Endothelial cell of umbilical vein (primary cell): ENCODE measurements at regions not wholly inside any gene's neighbourhood (a gene's known extent, or its start where the extent isn't known, plus 50 kb on each side); places are given as distances from the start of the nearest gene placed in this dataset.

ENCODE experiments used
- BruUV-seq: library from RNA; stranded (reverse); fragments of 400-500 nt; replicated peaks from 2 replicates; lab custom pipeline; 2021; lab: Mats Ljungman, UMichigan
- CTCF ChIA-PET: fragments of 300-600, 350-600 bp; sonication (Branson Sonifier 250); formaldehyde crosslinking; loops from one replicate; lab custom pipeline; 2021; ENCODE audit warnings: antibody characterized with exemption, inconsistent platforms; lab: Charles Lee
- POLR2A ChIA-PET: fragments of 300-600, 350-600 bp; sonication (Branson Sonifier 250); formaldehyde crosslinking; loops from one replicate; lab custom pipeline; 2021; ENCODE audit warnings: antibody characterized with exemption, inconsistent platforms; lab: Charles Lee
- DNase-seq: peaks from one replicate; pipeline ENCODE4 v3.0.0-alpha.2; 2011; ENCODE audit warnings: low read depth, low spot score
- FAIRE-seq: peaks from 2 replicates; lab custom pipeline; 2011; peaks lifted over from hg19 to GRCh38; lab: Jason Lieb, UNC
- H2AFZ ChIP-seq: 2 replicates; pipeline ENCODE4 v1.6.0; 2012; ENCODE audit warnings: low read depth, low read length, control low read depth, inconsistent platforms
- H3K27ac ChIP-seq: 2 replicates; pipeline ENCODE4 v1.5.1; 2011; ENCODE audit warnings: low read depth, mild to moderate bottlenecking, control low read depth, low read length, moderate library complexity; ENCODE audit not compliant: insufficient read depth
- H3K27me3 ChIP-seq, 2 experiments: 2 replicates each; pipeline versions ENCODE4 v1.6.0 to v1.6.1; 2011; ENCODE audit warnings: low read length in 2 of 2, mixed read lengths in 1 of 2; ENCODE audit not compliant: control insufficient read depth in 2 of 2, insufficient read depth in 2 of 2
- H3K36me3 ChIP-seq, 2 experiments: 2 replicates in 1 of 2; 3 replicates in 1 of 2; pipeline ENCODE4 v1.5.1; 2011; ENCODE audit warnings: low read length in 2 of 2, mild to moderate bottlenecking in 1 of 2, moderate library complexity in 1 of 2; ENCODE audit not compliant: control insufficient read depth in 2 of 2, insufficient read depth in 2 of 2; ENCODE audit errors: extremely low read depth in 1 of 2
- H3K4me1 ChIP-seq: 3 replicates; pipeline ENCODE4 v1.5.1; 2011; ENCODE audit warnings: mild to moderate bottlenecking, low read length; ENCODE audit not compliant: control insufficient read depth, insufficient read depth; ENCODE audit errors: extremely low read depth
- H3K4me2 ChIP-seq: 2 replicates; pipeline ENCODE4 v1.6.1; 2011; ENCODE audit warnings: low read length, control low read depth, mixed read lengths; ENCODE audit not compliant: insufficient read depth
- H3K4me3 ChIP-seq, 3 experiments: fragments of 200-600 bp in 1 of 3; sonication (generic), shearing (Covaris generic) in 1 of 3; replicated peaks in 1 of 3; 2 replicates each; pipeline ENCODE4 v1.5.1; 2011 to 2016; ENCODE audit warnings: control low read depth in 3 of 3, low read length in 3 of 3, mild to moderate bottlenecking in 2 of 3, inconsistent platforms in 1 of 3, low read depth in 1 of 3, moderate library complexity in 1 of 3; ENCODE audit not compliant: insufficient read depth in 1 of 3
- H3K79me2 ChIP-seq: 2 replicates; pipeline ENCODE4 v1.6.0; 2012; ENCODE audit warnings: low read length, inconsistent platforms; ENCODE audit not compliant: control insufficient read depth, insufficient read depth
- H3K9ac ChIP-seq: replicated peaks from 2 replicates; pipeline ENCODE3; 2011; ENCODE audit warnings: low read length, control low read depth; ENCODE audit not compliant: insufficient read depth; ENCODE audit errors: extremely low read depth
- H3K9me1 ChIP-seq: replicated peaks from 3 replicates; pipeline ENCODE4 v1.6.0; 2011; ENCODE audit warnings: mild to moderate bottlenecking, low read length; ENCODE audit not compliant: control insufficient read depth, insufficient read depth; ENCODE audit errors: extremely low read depth
- H3K9me3 ChIP-seq: replicated peaks from 2 replicates; pipeline ENCODE4 v1.5.1; 2012; ENCODE audit warnings: low read length, inconsistent platforms; ENCODE audit not compliant: control insufficient read depth, insufficient read depth
- H4K20me1 ChIP-seq: replicated peaks from 2 replicates; pipeline ENCODE3; 2011; ENCODE audit warnings: mild to moderate bottlenecking, low read length; ENCODE audit not compliant: control insufficient read depth, insufficient read depth; ENCODE audit errors: extremely low read depth
- EZH2 ChIP-seq: IDR thresholded peaks from 2 replicates; pipeline ENCODE4 v1.6.1; 2012; ENCODE audit warnings: borderline replicate concordance, low read depth, mild to moderate bottlenecking, moderate library complexity, low read length, inconsistent platforms; ENCODE audit not compliant: severe bottlenecking
- FOS ChIP-seq: IDR thresholded peaks from 2 replicates; pipeline ENCODE4 v1.6.1; 2011; ENCODE audit warnings: mild to moderate bottlenecking, low read length, moderate library complexity, borderline replicate concordance; ENCODE audit not compliant: insufficient read depth
- GATA2 ChIP-seq: IDR thresholded peaks from 2 replicates; pipeline ENCODE4 v1.7.0; 2011; ENCODE audit warnings: low read depth, mild to moderate bottlenecking, moderate library complexity, mixed read lengths, low read length; ENCODE audit not compliant: insufficient read length, insufficient read depth
- JUN ChIP-seq: IDR thresholded peaks from 2 replicates; pipeline ENCODE4 v1.6.1; 2011; ENCODE audit warnings: borderline replicate concordance, low read depth; ENCODE audit not compliant: insufficient read length, insufficient read depth
- MYC ChIP-seq: IDR thresholded peaks from one replicate; pipeline ENCODE4 v1.6.1; 2011; ENCODE audit warnings: mild to moderate bottlenecking, low read depth, low read length
- POLR2A ChIP-seq: IDR thresholded peaks from 2 replicates; pipeline ENCODE4 v1.6.1; 2012; ENCODE audit warnings: low read depth, mild to moderate bottlenecking, control low read depth, low read length
- POLR2AphosphoS5 ChIP-seq: IDR thresholded peaks from 2 replicates; pipeline ENCODE4 v1.6.1; 2012; ENCODE audit warnings: low read depth, mild to moderate bottlenecking, control low read depth, low read length, moderate library complexity; ENCODE audit not compliant: insufficient read depth
- dilution Hi-C: fragments of 300-500 bp; cut with MboI; formaldehyde crosslinking; loops from one replicate; pipeline ENCODE4 v1.15.0; 2019; ENCODE audit warnings: low sequenced_read_pairs; ENCODE audit not compliant: extremely low pct_ligation_motif_present
- intact Hi-C: fragments of 100-400 bp; cut with micrococcal nuclease; formaldehyde crosslinking; loops from one replicate; pipeline ENCODE4 v1.10.0; 2022
- TF ChIP-seq, protein P1 (sequence below), 2 donors: IDR thresholded peaks; 1 replicate in 1 of 2; 2 replicates in 1 of 2; pipeline ENCODE4 v1.5.1; 2011; ENCODE audit warnings: low read length in 2 of 2, mild to moderate bottlenecking in 2 of 2, moderate library complexity in 2 of 2, control low read depth in 1 of 2, inconsistent platforms in 1 of 2, low read depth in 1 of 2; ENCODE audit not compliant: insufficient read depth in 1 of 2; ENCODE audit errors: extremely low read depth in 1 of 2
- TF ChIP-seq, protein P2 (sequence below): IDR thresholded peaks from 2 replicates; pipeline ENCODE4 v1.6.1; 2011; ENCODE audit not compliant: insufficient read depth, insufficient read length

DNA sequence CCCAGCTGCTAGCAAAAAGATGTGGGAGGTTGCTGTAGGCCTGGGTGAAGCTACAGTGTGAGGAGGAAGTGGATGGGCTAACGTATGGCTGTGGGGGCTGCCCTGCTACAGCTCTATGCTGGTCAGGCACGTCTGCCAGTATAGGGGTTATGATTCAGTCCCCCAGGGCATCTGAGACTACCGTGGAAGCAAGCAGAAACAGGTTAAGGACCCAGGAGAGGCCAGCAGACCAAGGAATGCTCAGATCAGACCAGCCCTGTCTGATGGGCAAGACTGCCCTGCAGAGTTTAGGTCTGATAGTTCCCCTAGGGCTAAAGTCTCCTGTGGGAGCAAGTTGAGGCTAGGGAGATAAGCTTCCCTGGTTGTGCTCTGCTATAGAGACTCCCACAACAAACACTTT lies 416.1 kb upstream of the CTNND2 start:
- ChIA-PET POLR2A (no interaction called here), CTCF (no interaction called here)
- Histone ChIP-seq H3K36me3 (no peaks in the 10 kb centered on the region), H3K4me1 (no peaks in the 10 kb centered on the region), H3K27me3 (no peaks in the 10 kb centered on the region), H3K4me2 (no peak overlapping the region), H3K4me3 (no peak overlapping the region), H3K27ac (no peak overlapping the region), H3K79me2 (no peaks in the 10 kb centered on the region), H2AFZ (no peak overlapping the region), H4K20me1 (no peaks in the 10 kb centered on the region), H3K9me3 (peaks cover 9% of the 10 kb centered on the region), H3K9me1 (no peaks in the 10 kb centered on the region), H3K9ac (no peak overlapping the region)
- intact Hi-C loops = no loop called here
- dilution Hi-C loops = no loop called here
- no peak for FAIRE-seq
- TF ChIP-seq, protein P1, sequence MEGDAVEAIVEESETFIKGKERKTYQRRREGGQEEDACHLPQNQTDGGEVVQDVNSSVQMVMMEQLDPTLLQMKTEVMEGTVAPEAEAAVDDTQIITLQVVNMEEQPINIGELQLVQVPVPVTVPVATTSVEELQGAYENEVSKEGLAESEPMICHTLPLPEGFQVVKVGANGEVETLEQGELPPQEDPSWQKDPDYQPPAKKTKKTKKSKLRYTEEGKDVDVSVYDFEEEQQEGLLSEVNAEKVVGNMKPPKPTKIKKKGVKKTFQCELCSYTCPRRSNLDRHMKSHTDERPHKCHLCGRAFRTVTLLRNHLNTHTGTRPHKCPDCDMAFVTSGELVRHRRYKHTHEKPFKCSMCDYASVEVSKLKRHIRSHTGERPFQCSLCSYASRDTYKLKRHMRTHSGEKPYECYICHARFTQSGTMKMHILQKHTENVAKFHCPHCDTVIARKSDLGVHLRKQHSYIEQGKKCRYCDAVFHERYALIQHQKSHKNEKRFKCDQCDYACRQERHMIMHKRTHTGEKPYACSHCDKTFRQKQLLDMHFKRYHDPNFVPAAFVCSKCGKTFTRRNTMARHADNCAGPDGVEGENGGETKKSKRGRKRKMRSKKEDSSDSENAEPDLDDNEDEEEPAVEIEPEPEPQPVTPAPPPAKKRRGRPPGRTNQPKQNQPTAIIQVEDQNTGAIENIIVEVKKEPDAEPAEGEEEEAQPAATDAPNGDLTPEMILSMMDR (IDR thresholded peaks at IDR 0.05; ENCODE audit: extremely low read depth in 1 of 2, insufficient read depth in 1 of 2, low read depth in 1 of 2, low read length in 2 of 2) = no peak
- no peak for TF ChIP-seq JUN
- TF ChIP-seq, protein P2, sequence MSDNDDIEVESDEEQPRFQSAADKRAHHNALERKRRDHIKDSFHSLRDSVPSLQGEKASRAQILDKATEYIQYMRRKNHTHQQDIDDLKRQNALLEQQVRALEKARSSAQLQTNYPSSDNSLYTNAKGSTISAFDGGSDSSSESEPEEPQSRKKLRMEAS = no peak
- TF ChIP-seq POLR2A = no peak
- no peak for TF ChIP-seq MYC
- no peak for TF ChIP-seq POLR2AphosphoS5
- no peak for TF ChIP-seq FOS
- no peak for TF ChIP-seq GATA2
- TF ChIP-seq EZH2 = no peak
- BruUV-seq = no TSS peak
- DNase-seq = no peak
